ENCODE measurements at regions not wholly inside any gene's neighbourhood (a gene's known extent, or its start where the extent isn't known, plus 50 kb on each side); places are given as distances from the start of the nearest gene placed in this dataset.
A peak's percentile ranks its signal among the peaks of the same experiment; 100 is the strongest.

DNA sequence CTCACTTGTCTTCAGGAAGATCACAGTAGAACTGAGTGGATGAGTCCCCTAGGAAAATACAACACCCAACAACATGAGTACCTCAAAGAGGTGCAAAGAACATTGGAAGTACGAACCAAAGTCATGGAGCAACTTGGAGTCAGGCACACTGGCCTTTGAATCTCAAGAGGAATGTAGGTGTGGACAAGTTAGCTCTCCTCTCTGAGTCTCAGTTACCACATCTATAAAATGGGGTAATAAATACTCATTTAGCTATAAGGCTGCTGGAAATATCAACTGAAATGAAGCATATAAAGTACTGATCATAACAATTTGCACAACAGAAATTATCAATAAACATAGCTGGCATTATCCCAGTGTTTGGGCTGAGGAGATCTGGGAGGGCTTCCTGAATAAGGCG is 96.7 kb upstream of the JUN start:
- ChIA-PET CTCF (ENCODE audit: low intra/inter-chr PET ratio) (no interaction called here), POLR2A (interaction anchor here (0.7 kb wide), 1 partner anchor 22 kb away, joined by 3 read pairs; no protein-coding TSS in a partner anchor)
- H3K27ac ChIP-seq (ENCODE audit: extremely low read depth, low read depth, low read length), result no peak overlapping the region
- no peaks in the 10 kb centered on the region for H3K9me3 ChIP-seq (replicated peaks; ENCODE audit: control insufficient read depth, insufficient read depth, low read depth, low read length)
- no peak overlapping the region for H3K4me2 ChIP-seq (ENCODE audit: insufficient read depth, low read length)
- H3K36me3 ChIP-seq (ENCODE audit: control insufficient read depth, insufficient read depth, low read length), result no peaks in the 10 kb centered on the region
- no peaks in the 10 kb centered on the region for H3K27me3 ChIP-seq (ENCODE audit: control insufficient read depth in 2 of 2, insufficient read depth in 2 of 2, low read length in 2 of 2)
- no peaks in the 10 kb centered on the region for H3K79me2 ChIP-seq (ENCODE audit: control insufficient read depth, insufficient read depth, low read length)
- no peak overlapping the region for H3K9ac ChIP-seq (ENCODE audit: insufficient read depth in 1 of 2, low read depth in 2 of 2, low read length in 2 of 2)
- no peak for DNase-seq (ENCODE audit: extremely low read depth in 1 of 4, low spot score in 3 of 4)
- H3K4me1 ChIP-seq (replicated peaks in 1 of 2; ENCODE audit: control insufficient read depth in 2 of 2, insufficient read depth in 2 of 2, low read length in 2 of 2), result peaks cover 35 to 54% of the 10 kb centered on the region in 2 experiments
- no peak for FAIRE-seq
- H2AFZ ChIP-seq (ENCODE audit: low read depth, low read length), result peak overlapping the region; percentile 51
- ATAC-seq, result no peak
- intact Hi-C loops (cut with micrococcal nuclease) (loop anchor here (5.0 kb wide), 1 partner anchor 87 kb away; no protein-coding TSS in a partner anchor), in situ Hi-C loops (cut with MboI) (loop anchor here (10.0 kb wide), 1 partner anchor 96 kb away; the partner anchor contains the start of gene JUN)
- H3K9me1 ChIP-seq (ENCODE audit: control insufficient read depth, insufficient read depth, low read length), result no peaks in the 10 kb centered on the region
- BruUV-seq (replicated peaks), result no TSS peak
- TF ChIP-seq, protein P1, sequence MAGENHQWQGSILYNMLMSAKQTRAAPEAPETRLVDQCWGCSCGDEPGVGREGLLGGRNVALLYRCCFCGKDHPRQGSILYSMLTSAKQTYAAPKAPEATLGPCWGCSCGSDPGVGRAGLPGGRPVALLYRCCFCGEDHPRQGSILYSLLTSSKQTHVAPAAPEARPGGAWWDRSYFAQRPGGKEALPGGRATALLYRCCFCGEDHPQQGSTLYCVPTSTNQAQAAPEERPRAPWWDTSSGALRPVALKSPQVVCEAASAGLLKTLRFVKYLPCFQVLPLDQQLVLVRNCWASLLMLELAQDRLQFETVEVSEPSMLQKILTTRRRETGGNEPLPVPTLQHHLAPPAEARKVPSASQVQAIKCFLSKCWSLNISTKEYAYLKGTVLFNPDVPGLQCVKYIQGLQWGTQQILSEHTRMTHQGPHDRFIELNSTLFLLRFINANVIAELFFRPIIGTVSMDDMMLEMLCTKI (IDR thresholded peaks at IDR 0.05; ENCODE audit: partially characterized antibody), result no peak
- TF ChIP-seq ZNF133 (CRISPR knock-in tag; IDR thresholded peaks at IDR 0.05) (no peak), HNRNPLL (IDR thresholded peaks at IDR 0.05; ENCODE audit: low read depth, low read length, poor library complexity, severe bottlenecking) (no peak), ADNP (tag; IDR thresholded peaks at IDR 0.05) (peak; percentile 22; the same call in 1 of the 2 replicates), CBX3 (IDR thresholded peaks at IDR 0.05; ENCODE audit: borderline replicate concordance in 1 of 2, low read length in 2 of 2) (peak in 1 of 2 experiments; percentile 18; a peak in 1 of 3 replicates), BCOR (IDR thresholded peaks at IDR 0.05) (peak; percentile 63; the same call in 1 of the 2 replicates), ZSCAN32 (CRISPR knock-in tag; IDR thresholded peaks at IDR 0.05) (no peak), KDM1A (IDR thresholded peaks at IDR 0.05) (peak; percentile 45 to 50; a peak in 2 of 4 replicates), RBM25 (IDR thresholded peaks at IDR 0.05; ENCODE audit: low read depth, low read length, severe bottlenecking) (peak; percentile 80)
- H3K4me3 ChIP-seq, result no peak overlapping the region
- 83% methylated on average over 2 of the region's 2 CpGs for WGBS (ENCODE audit: insufficient coverage, low coverage, missing lambda C conversion rate)
- no peaks in the 10 kb centered on the region for H4K20me1 ChIP-seq (replicated peaks; ENCODE audit: control insufficient read depth, insufficient read depth, low read length)
